Activated T-cell treated with anti-CD3 and anti-CD28 coated beads, Interleukin-2, amount 50 U/mL, for 72 hours (primary cell): ENCODE measurements at regions not wholly inside any gene's neighbourhood (a gene's known extent, or its start where the extent isn't known, plus 50 kb on each side); places are given as distances from the start of the nearest gene placed in this dataset.

Source experiments
- ATAC-seq, 2 donors: fragments of 150-1000 bp; cut with Tn5 transposase; replicated peaks in 1 of 2; 2 replicates each; pipeline ENCODE4 v1.10.0; 2021; ENCODE audit warnings: moderate library complexity in 2 of 2, mild to moderate bottlenecking in 1 of 2
- DNase-seq, 2 donors: peaks; one replicate each; pipeline ENCODE4 v3.0.0; 2021 to 2022; ENCODE audit warnings: mixed read lengths in 1 of 2
- H3K27ac Mint-ChIP-seq: one replicate; pipeline ENCODE4 v1.8.0; 2022; ENCODE audit warnings: mild to moderate bottlenecking, moderate library complexity, mixed read lengths
- H3K27me3 Mint-ChIP-seq: one replicate; pipeline ENCODE4 v1.8.0; 2022; ENCODE audit warnings: low read depth, mixed read lengths
- H3K36me3 Mint-ChIP-seq, 2 donors: one replicate each; pipeline ENCODE4 v1.8.0; 2022; ENCODE audit warnings: mixed read lengths in 2 of 2, mild to moderate bottlenecking in 1 of 2; ENCODE audit not compliant: insufficient read depth in 2 of 2
- H3K4me1 Mint-ChIP-seq: one replicate; pipeline ENCODE4 v1.8.0; 2022; ENCODE audit warnings: low read depth, mixed read lengths
- H3K4me3 Mint-ChIP-seq, 2 donors: one replicate each; pipeline ENCODE4 v1.8.0; 2022; ENCODE audit warnings: mild to moderate bottlenecking in 2 of 2, mixed read lengths in 2 of 2, moderate library complexity in 2 of 2
- H3K9me3 Mint-ChIP-seq, 2 donors: one replicate each; pipeline ENCODE4 v1.8.0; 2022; ENCODE audit warnings: mixed read lengths in 2 of 2

DNA sequence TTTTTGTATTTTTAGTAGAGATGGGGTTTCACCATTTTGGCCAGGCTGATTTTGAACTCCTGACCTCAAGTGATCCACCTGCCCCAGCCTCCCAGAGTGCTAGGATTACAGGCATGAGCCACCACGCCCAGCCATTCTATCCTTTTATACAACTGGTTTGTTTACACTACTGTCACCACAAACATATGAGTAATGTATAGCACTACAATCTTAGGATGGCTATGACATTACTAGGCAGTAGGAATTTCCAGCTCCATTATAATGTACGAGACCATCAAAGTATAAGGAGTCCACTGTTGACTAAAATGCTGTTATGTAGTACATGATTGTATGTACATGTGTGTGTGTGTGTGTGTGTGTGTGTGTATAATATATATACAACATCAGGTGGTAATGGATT lies 1126.1 kb upstream of the LRRN3 start:
- H3K27ac Mint-ChIP-seq, result no peak overlapping the region
- H3K4me1 Mint-ChIP-seq, result no peaks in the 10 kb centered on the region
- ATAC-seq (no peak), DNase-seq (no peak)
- no peak overlapping the region for H3K4me3 Mint-ChIP-seq
- peaks cover 0 to 2% of the 10 kb centered on the region in 2 donors for H3K9me3 Mint-ChIP-seq
- H3K36me3 Mint-ChIP-seq, result no peaks in the 10 kb centered on the region
- no peaks in the 10 kb centered on the region for H3K27me3 Mint-ChIP-seq

DNA sequence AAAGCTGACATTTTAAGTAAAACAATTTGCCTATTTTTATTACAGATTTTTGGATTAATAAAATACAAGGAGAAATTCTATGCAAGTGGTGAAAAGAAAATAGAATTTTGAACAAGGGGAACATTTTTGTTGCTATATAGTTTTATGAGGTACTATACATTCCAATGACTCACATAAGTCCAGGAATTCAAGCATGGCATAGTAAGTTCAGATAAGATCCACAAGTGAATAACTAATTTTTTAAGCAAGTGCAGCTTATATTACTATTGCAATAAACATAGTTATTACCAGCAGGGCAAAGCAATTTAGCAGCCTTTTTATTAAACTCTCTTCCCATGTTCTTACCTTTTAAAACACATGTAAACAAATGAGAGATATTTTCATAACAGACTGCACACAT lies 1123.5 kb upstream of the LRRN3 start:
- no peaks in the 10 kb centered on the region for H3K4me1 Mint-ChIP-seq
- DNase-seq (no peak), ATAC-seq (no peak)
- H3K9me3 Mint-ChIP-seq, result no peaks in the 10 kb centered on the region
- no peaks in the 10 kb centered on the region for H3K36me3 Mint-ChIP-seq
- H3K4me3 Mint-ChIP-seq, result no peak overlapping the region
- H3K27me3 Mint-ChIP-seq, result no peaks in the 10 kb centered on the region
- H3K27ac Mint-ChIP-seq, result no peak overlapping the region

DNA sequence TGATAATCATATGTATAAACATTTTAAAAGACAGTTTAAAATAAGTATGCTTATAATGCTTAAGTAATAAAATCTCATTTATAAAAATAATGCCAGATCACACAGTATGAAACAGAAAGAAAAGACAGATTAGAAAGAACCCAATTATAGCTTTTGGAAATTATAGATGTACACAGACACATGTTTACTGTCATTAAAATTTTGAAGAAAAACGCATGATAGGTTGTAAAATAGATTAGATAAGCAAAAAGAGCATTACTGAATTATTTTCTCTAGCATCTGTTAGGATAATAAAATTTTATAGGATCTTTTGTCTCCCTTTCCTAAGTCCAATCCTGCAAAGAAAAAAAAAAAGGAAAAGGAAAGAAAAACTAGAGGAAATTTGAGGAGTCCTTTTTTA lies 1107.3 kb upstream of the LRRN3 start:
- no peak for ATAC-seq

DNA sequence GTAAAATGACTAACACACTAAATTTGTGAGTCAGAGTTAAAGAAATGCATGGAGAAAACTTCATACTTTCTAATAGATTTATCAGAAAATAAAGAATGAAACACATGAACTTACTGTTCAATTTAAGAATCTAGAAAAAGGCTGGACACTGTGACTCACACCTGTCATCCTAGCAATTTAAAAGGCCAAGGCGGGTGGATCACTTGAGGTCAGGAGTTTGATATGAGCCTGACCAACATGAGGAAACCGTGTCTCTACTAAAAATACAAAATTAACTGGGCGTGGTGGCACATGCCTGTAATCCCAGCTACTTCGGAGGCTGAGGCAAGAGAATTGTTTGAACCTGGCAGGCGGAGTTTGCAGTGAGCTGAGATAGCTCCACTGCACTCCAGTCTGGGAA lies 1106.2 kb upstream of the LRRN3 start:
- ATAC-seq, result no peak
- DNase-seq, result no peak
- H3K27ac Mint-ChIP-seq, result no peak overlapping the region
- no peaks in the 10 kb centered on the region for H3K36me3 Mint-ChIP-seq
- H3K4me3 Mint-ChIP-seq, result no peak overlapping the region
- H3K9me3 Mint-ChIP-seq, result peaks cover 0 to 2% of the 10 kb centered on the region in 2 donors
- no peaks in the 10 kb centered on the region for H3K27me3 Mint-ChIP-seq
- no peaks in the 10 kb centered on the region for H3K4me1 Mint-ChIP-seq

More for the DNA sequence above, 1107.3 kb upstream of the LRRN3 start:
- Mint-ChIP-seq H3K9me3 (peaks cover 0 to 3% of the 10 kb centered on the region in 2 donors), H3K4me1 (no peaks in the 10 kb centered on the region), H3K27me3 (no peaks in the 10 kb centered on the region), H3K4me3 (no peak overlapping the region), H3K27ac (no peak overlapping the region), H3K36me3 (no peaks in the 10 kb centered on the region)
- DNase-seq, result no peak

DNA sequence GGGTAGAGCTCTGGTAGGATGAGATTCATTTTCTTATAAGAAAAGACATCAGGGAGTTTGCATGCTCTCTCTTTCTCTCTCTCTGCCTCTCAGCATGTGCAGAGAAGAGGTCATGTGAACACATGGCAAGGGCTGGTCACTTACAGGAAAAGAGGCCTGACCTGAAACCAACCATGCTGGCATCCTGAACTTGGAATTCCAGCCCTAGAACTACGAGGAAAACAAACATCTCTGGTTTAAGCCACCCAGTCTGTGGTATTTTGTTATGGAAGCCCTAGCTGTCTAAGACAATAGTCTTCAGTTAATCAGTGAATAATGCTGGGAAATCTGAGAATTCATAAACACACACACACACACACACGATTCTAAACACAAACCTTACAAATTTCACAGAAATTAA lies 1104.2 kb upstream of the LRRN3 start:
- H3K27ac Mint-ChIP-seq, result no peak overlapping the region

DNA sequence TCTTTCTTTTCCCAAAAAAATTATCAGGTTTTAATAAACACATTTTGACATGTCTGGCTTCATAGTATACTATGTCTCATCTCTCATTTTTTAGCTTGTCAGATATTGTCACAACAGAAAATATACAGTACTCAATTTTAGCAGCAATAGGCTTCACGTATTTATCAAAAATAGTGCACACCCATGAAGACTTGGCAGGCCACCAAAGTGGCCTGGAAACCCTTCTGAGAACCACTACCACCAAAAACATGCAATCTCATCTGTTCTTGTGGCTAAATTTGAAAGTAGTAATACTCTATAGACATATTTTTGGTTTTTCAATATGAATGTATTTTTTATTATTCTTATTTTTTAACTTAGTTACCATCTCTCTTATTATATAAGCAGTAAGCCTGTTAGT lies 1094.5 kb upstream of the LRRN3 start:
- H3K27ac Mint-ChIP-seq, result no peak overlapping the region
- no peaks in the 10 kb centered on the region for H3K4me1 Mint-ChIP-seq
- ATAC-seq (no peak), DNase-seq (no peak)
- no peaks in the 10 kb centered on the region for H3K27me3 Mint-ChIP-seq
- no peaks in the 10 kb centered on the region for H3K9me3 Mint-ChIP-seq
- H3K36me3 Mint-ChIP-seq, result no peaks in the 10 kb centered on the region
- H3K4me3 Mint-ChIP-seq, result no peak overlapping the region

More for the DNA sequence above, 1104.2 kb upstream of the LRRN3 start:
- no peak for ATAC-seq
- no peak for DNase-seq
- Mint-ChIP-seq H3K9me3 (peaks cover 0 to 2% of the 10 kb centered on the region in 2 donors), H3K4me3 (no peak overlapping the region), H3K27me3 (no peaks in the 10 kb centered on the region), H3K36me3 (no peaks in the 10 kb centered on the region), H3K4me1 (no peaks in the 10 kb centered on the region)

DNA sequence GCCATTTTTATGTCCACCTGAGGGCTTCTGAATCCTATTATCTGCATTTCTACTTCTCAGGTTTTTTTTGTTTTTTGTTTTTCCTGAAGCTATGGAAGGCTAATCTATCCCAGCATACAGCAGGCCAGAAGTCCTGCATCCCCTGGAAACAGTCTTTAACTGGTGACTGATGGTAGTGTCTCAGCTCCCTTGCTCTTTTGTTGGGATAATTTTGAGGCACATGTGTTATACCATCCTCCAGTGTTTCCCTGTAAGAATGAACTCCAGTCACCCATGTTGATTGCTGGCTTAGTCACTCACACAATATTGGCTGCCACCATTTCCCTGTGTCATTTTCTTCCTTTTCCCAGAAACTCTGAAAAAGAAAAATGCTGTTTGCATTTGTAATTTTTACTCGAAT lies 1094.0 kb upstream of the LRRN3 start:
- no peaks in the 10 kb centered on the region for H3K4me1 Mint-ChIP-seq
- DNase-seq (no peak), ATAC-seq (no peak)
- no peaks in the 10 kb centered on the region for H3K36me3 Mint-ChIP-seq
- H3K27ac Mint-ChIP-seq, result no peak overlapping the region
- no peaks in the 10 kb centered on the region for H3K27me3 Mint-ChIP-seq
- no peaks in the 10 kb centered on the region for H3K9me3 Mint-ChIP-seq
- H3K4me3 Mint-ChIP-seq, result no peak overlapping the region

DNA sequence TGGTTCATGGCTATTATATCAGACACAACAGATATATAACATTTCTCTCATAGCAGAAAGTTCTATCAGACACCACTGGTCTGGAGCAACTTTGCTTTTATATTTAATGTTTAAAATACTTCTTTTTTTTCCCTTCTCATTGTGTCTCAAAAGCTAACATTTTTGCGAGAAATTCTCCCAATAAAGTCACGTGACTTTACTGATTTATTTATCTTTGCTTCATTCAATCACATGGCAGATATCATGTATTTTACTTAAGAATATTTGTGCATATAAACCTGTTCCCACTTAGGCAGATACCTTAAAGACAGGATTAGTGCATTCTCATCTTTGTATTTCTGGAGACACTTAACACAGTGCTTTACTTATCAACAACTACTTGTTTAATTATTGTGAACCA lies 1093.1 kb upstream of the LRRN3 start:
- DNase-seq (no peak), ATAC-seq (no peak)
- no peak overlapping the region for H3K4me3 Mint-ChIP-seq
- H3K27ac Mint-ChIP-seq, result no peak overlapping the region
- no peaks in the 10 kb centered on the region for H3K36me3 Mint-ChIP-seq
- no peaks in the 10 kb centered on the region for H3K4me1 Mint-ChIP-seq
- H3K27me3 Mint-ChIP-seq, result no peaks in the 10 kb centered on the region
- H3K9me3 Mint-ChIP-seq, result no peaks in the 10 kb centered on the region

DNA sequence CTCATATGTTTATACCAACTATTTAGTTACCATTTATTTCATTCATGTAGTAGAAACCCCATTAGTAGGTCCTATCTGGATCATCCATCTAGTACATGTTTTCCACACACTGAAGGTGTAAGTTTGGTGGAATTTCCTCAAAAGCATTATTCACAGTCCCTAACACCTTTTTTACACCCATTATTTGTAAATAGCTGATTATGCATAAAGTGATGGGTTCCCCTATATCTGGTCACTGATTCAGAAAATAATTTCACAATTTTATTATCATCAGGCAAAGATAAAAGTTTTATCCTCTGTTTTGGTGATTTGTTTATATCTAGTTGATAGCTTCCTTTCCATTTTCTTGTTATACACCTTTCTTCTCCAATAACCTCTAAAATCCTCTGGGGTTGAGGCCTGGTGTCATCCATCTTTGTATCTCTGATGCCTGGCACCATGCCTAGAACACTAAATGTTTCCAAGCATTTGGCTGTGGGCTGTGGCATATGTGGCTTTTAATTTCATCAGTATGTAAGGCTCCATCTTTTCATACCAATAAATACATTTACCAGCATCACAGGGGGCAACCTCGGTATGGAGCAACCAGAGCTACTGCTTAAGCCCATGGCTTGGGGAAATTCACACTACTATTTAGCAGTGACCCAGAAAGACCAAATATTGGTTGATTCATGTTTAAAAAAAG lies 1089.5 kb upstream of the LRRN3 start:
- no peaks in the 10 kb centered on the region for H3K36me3 Mint-ChIP-seq
- DNase-seq, result no peak
- ATAC-seq, result no peak
- no peaks in the 10 kb centered on the region for H3K4me1 Mint-ChIP-seq
- H3K4me3 Mint-ChIP-seq, result no peak overlapping the region
- H3K9me3 Mint-ChIP-seq, result no peaks in the 10 kb centered on the region
- H3K27ac Mint-ChIP-seq, result no peak overlapping the region
- no peaks in the 10 kb centered on the region for H3K27me3 Mint-ChIP-seq

DNA sequence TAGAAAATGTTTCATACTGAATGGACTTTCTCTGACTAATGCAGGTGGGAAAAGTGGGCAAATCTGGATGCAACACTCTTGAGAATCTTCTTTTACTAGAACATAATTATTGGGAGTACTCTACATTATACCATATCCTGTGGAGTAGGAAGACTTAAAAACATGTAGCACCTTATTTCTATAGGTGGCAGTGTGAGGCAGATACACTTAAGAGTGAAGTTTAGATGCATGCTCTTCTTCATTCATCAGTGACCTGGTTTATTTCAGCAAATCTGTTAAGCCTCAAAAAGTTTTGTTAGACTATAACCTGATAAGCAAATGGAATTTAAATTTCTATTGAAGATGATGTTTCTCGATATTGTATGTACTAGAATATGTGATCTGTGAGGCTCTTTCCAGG lies 1087.1 kb upstream of the LRRN3 start:
- Mint-ChIP-seq H3K9me3 (no peaks in the 10 kb centered on the region), H3K27ac (no peak overlapping the region), H3K4me3 (no peak overlapping the region), H3K36me3 (no peaks in the 10 kb centered on the region), H3K4me1 (no peaks in the 10 kb centered on the region), H3K27me3 (no peaks in the 10 kb centered on the region)
- ATAC-seq (no peak), DNase-seq (no peak)

DNA sequence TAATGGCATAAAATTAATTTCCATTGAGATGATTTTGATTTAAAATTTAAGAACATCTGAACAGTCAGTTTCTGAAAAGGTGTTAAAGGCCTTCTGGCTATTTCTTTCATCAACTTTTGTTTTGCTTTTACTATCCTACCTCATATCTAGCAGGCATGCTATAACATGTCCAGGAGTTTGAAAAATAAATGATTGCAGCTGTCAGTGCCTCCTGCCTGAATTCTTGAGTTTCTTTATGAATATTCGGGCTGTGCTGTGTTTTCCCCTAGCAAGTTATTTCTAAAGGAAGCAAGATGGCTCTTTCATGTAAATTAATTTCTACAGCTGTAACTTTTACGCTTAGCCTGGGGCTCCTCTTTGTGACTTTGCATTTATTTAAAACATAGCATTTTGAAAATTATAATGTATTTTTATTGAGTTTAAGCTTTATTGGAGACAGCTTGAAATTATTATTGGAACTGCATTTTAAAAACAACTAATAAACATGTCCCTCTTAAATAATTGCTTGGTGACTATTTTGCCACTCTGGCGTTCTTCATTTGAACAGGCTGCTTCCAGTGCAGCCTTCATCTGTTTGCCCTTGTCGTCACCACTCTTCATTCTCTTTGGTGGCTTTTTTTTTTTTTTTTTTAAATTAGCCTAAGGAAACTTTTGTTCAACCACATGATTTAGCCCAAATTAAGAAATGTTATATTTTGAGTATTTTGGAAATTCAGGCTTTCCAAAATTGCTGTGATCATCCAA lies 1083.4 kb upstream of the LRRN3 start:
- DNase-seq (no peak), ATAC-seq (no peak)
- H3K27ac Mint-ChIP-seq, result no peak overlapping the region
- H3K9me3 Mint-ChIP-seq, result no peaks in the 10 kb centered on the region
- H3K27me3 Mint-ChIP-seq, result no peaks in the 10 kb centered on the region
- H3K36me3 Mint-ChIP-seq, result no peaks in the 10 kb centered on the region
- H3K4me1 Mint-ChIP-seq, result no peaks in the 10 kb centered on the region
- H3K4me3 Mint-ChIP-seq, result no peak overlapping the region

DNA sequence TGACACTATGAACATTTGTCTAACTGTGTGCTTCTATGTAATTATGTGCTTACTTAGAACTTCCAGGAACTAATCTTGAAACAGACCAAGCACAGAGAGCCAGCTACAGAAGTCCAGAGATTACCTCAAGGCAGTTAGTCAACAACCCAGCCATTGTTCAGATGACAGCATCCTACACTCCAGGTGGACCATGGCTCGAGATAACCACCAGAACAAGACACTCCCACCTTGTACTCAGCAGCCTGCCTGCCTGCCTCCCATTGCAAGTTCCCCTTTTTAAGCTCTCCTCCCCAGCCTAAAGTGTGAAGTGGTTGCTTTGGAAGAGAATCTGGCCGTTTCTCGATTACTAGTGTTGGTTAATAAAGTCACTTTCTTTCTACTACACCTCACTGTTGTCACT lies 1080.6 kb upstream of the LRRN3 start:
- no peak for ATAC-seq
- Mint-ChIP-seq H3K36me3 (no peaks in the 10 kb centered on the region), H3K27me3 (no peaks in the 10 kb centered on the region), H3K4me3 (no peak overlapping the region), H3K9me3 (no peaks in the 10 kb centered on the region), H3K27ac (no peak overlapping the region), H3K4me1 (no peaks in the 10 kb centered on the region)
- DNase-seq, result no peak

DNA sequence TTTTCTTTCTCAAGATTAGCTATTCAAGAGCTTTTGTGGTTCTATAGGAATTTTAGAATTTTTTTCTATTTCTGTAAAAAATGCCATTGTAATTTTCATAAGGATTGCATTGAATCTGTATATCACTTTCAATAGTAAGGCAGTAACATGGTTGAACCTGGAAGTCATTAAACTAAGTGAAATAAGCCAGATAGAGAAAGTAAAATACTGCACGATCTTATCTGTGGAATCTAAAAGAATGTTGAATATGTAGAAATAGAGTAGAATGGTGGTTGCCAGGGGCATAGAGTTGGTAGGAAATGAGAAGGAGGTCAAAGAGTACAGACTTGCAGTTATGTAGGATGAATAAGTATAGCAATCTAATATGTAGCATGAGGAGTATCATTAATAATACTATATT lies 1073.5 kb upstream of the LRRN3 start:
- ATAC-seq (no peak), DNase-seq (no peak)
- Mint-ChIP-seq H3K27ac (no peak overlapping the region), H3K4me1 (no peaks in the 10 kb centered on the region), H3K36me3 (no peaks in the 10 kb centered on the region), H3K9me3 (peaks cover 0 to 2% of the 10 kb centered on the region in 2 donors), H3K27me3 (no peaks in the 10 kb centered on the region), H3K4me3 (no peak overlapping the region)

DNA sequence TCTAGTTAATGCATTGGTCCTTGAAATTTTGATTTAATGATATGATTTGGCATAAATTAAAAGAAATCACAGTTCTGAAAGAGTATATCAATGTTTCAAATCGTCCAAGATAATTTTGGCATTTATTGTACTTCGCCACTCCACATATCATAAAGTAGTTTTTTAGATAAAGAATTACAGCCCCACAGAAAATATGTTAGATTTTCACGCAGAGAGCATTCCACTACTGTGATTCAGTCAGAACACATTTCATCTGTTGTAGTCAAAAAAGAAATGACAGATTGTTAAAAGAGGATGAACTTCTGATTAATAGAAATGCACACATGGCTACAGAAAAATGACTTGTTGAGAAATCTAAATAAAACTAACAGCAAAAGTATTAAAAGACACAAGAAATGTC lies 1063.5 kb upstream of the LRRN3 start:
- no peaks in the 10 kb centered on the region for H3K36me3 Mint-ChIP-seq
- DNase-seq (no peak), ATAC-seq (no peak)
- H3K4me3 Mint-ChIP-seq, result no peak overlapping the region
- H3K27me3 Mint-ChIP-seq, result no peaks in the 10 kb centered on the region
- no peaks in the 10 kb centered on the region for H3K9me3 Mint-ChIP-seq
- no peaks in the 10 kb centered on the region for H3K4me1 Mint-ChIP-seq
- no peak overlapping the region for H3K27ac Mint-ChIP-seq
